GM21360 (cell line): ENCODE measurements at regions not wholly inside any gene's neighbourhood (a gene's known extent, or its start where the extent isn't known, plus 50 kb on each side); places are given as distances from the start of the nearest gene placed in this dataset.

Experiments
- ATAC-seq: cut with Tn5 transposase; IDR thresholded peaks from one replicate; pipeline ENCODE4 v1.9.1; 2021; ENCODE audit warnings: mild to moderate bottlenecking, moderate library complexity; ENCODE audit not compliant: unreplicated experiment

- no peak for ATAC-seq
Measured at GRCh38 chr4:156193106-156193505, 239.4 kb upstream of the CTSO start.

GRCh38 chr4:156192033-156192432 lies 238.4 kb upstream of the CTSO start:
- ATAC-seq, result no peak

GRCh38 chr4:156191044-156191781 lies 237.5 kb upstream of the CTSO start:
- no peak for ATAC-seq

GRCh38 chr4:156190615-156191014 lies 236.9 kb upstream of the CTSO start:
- peak; percentile 35 for ATAC-seq

GRCh38 chr4:156188596-156188995 lies 234.9 kb upstream of the CTSO start:
- no peak for ATAC-seq

- no peak for ATAC-seq
Measured at GRCh38 chr4:156186111-156186510, 232.4 kb upstream of the CTSO start.

- no peak for ATAC-seq
Measured at GRCh38 chr4:156185514-156186055, 231.9 kb upstream of the CTSO start.

- ATAC-seq, result no peak
Measured at GRCh38 chr4:156182269-156182668, 228.6 kb upstream of the CTSO start.

- no peak for ATAC-seq
Measured at GRCh38 chr4:156177941-156178340, 224.3 kb upstream of the CTSO start.

- no peak for ATAC-seq
Measured at GRCh38 chr4:156176896-156177295, 223.2 kb upstream of the CTSO start.

- no peak for ATAC-seq
Measured at GRCh38 chr4:156173937-156174336, 220.3 kb upstream of the CTSO start.

- ATAC-seq, result no peak
Measured at GRCh38 chr4:156173486-156173885, 219.8 kb upstream of the CTSO start.

- ATAC-seq, result no peak
Measured at GRCh38 chr4:156169861-156170260, 216.2 kb upstream of the CTSO start.

- peak; percentile 83 for ATAC-seq
Measured at GRCh38 chr4:156169011-156169410, 215.3 kb upstream of the CTSO start.

GRCh38 chr4:156168288-156168687 lies 214.6 kb upstream of the CTSO start:
- ATAC-seq, result no peak

- peak; percentile 97 for ATAC-seq
Measured at GRCh38 chr4:156158747-156159146, 205.1 kb upstream of the CTSO start.

GRCh38 chr4:156154978-156155377 lies 201.3 kb upstream of the CTSO start:
- ATAC-seq, result no peak

GRCh38 chr4:156146571-156146970 lies 192.9 kb upstream of the CTSO start:
- no peak for ATAC-seq

- ATAC-seq, result no peak
Measured at GRCh38 chr4:156144961-156145360, 191.3 kb upstream of the CTSO start.

GRCh38 chr4:156138781-156139280 lies 185.2 kb upstream of the CTSO start:
- ATAC-seq, result no peak

- ATAC-seq, result no peak
Measured at GRCh38 chr4:156137679-156138473, 184.2 kb upstream of the CTSO start.

GRCh38 chr4:156132196-156132595 lies 178.5 kb upstream of the CTSO start:
- no peak for ATAC-seq
